ENCODE measurements at regions not wholly inside any gene's neighbourhood (a gene's known extent, or its start where the extent isn't known, plus 50 kb on each side); places are given as distances from the start of the nearest gene placed in this dataset.
"Not testable (repeated sequence)": the region's sequence is repeated elsewhere in the genome, so short reads cannot be mapped to it uniquely, and the experiment has no call there.

DNA sequence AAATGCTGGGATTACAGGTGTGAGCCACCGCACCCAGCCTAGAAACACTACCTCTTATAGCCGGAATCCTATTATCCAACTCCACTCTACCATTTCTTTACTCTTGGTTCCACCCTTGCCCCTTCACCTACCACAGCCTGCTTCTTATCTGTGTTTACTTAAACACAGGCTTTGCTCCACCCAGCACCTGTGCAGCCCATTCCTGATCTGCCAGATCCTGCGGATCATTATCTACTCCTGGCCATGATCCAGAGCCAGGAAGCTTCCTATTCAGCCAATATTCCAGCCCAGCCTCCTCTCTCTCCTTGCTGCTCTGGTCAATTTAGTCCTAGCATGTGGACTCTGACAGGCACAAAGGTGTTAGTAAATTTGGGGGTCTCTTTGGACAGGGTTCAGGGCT, 98.8 kb upstream of the MED13 start:
- intact Hi-C loops (cut with micrococcal nuclease), result no loop called here
- Mint-ChIP-seq H3K27ac (no peak overlapping the region), H3K4me1 (ENCODE audit: low read depth) (peaks cover 8% of the 10 kb centered on the region), H3K9me3 (no peaks in the 10 kb centered on the region), H3K27me3 (ENCODE audit: low read depth) (peaks cover 1% of the 10 kb centered on the region), H3K4me3 (no peak overlapping the region), H3K36me3 (ENCODE audit: low read depth) (no peaks in the 10 kb centered on the region)
- no peak for DNase-seq
- CTCF ChIA-PET, result no interaction called here

DNA sequence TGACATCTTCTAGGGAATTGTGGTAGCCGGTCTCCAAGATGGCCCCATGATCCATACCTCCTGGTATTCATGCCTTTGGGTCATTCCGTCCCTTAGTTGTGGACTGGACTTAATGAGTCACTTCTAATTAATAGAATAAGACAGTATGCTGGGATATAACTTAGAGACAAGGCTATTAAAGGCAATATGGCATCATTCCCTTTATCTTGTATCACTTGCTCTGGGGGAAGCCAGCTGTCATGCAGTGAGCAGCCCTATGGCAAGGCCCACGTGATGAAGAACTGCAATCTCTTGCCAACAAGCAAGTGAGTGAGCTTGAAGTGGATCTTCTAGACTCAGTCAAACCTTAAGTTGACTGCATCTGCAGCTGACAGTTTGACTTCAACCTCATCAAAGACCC, 97.8 kb upstream of the MED13 start:
- Mint-ChIP-seq H3K27ac (no peak overlapping the region), H3K9me3 (no peaks in the 10 kb centered on the region), H3K4me1 (ENCODE audit: low read depth) (peaks cover 8% of the 10 kb centered on the region), H3K36me3 (ENCODE audit: low read depth) (no peaks in the 10 kb centered on the region), H3K4me3 (no peak overlapping the region), H3K27me3 (ENCODE audit: low read depth) (peaks cover 2% of the 10 kb centered on the region)
- no peak for DNase-seq
- CTCF ChIA-PET, result no interaction called here
- intact Hi-C loops (cut with micrococcal nuclease), result no loop called here

DNA sequence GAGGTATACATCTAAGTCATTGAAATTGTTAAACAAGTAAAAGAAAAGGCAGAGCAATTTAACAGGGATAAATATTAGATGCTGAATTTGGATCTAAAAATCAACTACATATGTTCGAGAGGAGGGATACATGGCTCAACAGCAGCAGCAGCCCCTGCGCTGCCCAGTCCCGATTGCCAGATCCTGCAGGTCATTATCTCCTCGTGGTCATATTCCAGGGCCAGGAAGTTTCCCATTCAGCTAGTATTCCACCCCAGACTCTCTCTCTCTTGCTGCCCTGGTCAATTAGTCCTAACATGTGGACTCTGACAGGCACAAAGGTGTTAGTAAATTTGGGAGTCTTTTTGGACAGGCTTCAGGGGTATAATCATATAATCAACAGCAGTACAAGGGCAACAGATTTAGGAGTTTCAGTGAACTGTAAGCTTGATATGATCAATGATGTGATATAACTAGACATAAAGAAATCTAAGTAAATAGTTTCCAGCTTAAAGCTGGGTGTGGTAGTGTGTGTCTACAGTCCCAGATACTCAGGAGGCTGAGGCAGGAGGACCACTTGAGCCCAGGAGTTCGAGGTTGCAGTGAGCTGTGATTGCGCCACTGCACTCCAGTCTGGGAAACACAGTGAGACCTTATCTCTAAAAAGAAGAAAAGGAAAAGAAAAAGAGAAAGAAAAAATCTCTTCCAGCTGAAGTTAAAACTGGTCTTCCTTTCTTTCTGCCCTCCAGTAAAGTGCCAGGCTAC, 96.5 kb upstream of the MED13 start:
- intact Hi-C loops (cut with micrococcal nuclease), result loop anchor here (2.0 kb wide), 1 partner anchor 13 kb away; no protein-coding TSS in a partner anchor
- Mint-ChIP-seq H3K9me3 (no peaks in the 10 kb centered on the region), H3K27me3 (ENCODE audit: low read depth) (peaks cover 5% of the 10 kb centered on the region), H3K4me1 (ENCODE audit: low read depth) (peaks cover 8% of the 10 kb centered on the region), H3K36me3 (ENCODE audit: low read depth) (no peaks in the 10 kb centered on the region), H3K4me3 (no peak overlapping the region), H3K27ac (no peak overlapping the region)
- DNase-seq, result no peak
- CTCF ChIA-PET, result no interaction called here

DNA sequence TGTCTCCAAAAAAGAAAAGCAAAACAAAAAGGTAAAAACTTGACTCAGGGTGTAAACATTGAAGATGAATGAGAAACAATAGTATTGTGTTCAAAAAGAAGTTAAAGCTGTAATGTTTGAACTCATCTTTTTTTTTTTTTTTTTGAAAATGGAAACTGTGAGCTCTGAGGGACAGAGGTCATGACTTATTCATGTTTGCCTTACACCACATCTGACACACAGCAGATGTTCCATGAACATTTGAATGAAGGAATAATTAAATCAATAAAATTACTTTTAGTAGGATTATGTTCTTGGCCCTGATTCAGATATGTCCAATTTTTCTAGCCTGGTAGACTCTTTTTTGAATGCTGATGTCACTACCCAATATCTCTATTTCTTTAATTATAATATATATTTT, 95.7 kb upstream of the MED13 start:
- Mint-ChIP-seq H3K9me3 (no peaks in the 10 kb centered on the region), H3K27me3 (ENCODE audit: low read depth) (peaks cover 5% of the 10 kb centered on the region), H3K4me1 (ENCODE audit: low read depth) (peaks cover 8% of the 10 kb centered on the region), H3K36me3 (ENCODE audit: low read depth) (no peaks in the 10 kb centered on the region), H3K27ac (no peak overlapping the region), H3K4me3 (no peak overlapping the region)
- intact Hi-C loops (cut with micrococcal nuclease), result loop anchor here (2.0 kb wide), 1 partner anchor 14 kb away; no protein-coding TSS in a partner anchor
- CTCF ChIA-PET, result no interaction called here
- no peak for DNase-seq

DNA sequence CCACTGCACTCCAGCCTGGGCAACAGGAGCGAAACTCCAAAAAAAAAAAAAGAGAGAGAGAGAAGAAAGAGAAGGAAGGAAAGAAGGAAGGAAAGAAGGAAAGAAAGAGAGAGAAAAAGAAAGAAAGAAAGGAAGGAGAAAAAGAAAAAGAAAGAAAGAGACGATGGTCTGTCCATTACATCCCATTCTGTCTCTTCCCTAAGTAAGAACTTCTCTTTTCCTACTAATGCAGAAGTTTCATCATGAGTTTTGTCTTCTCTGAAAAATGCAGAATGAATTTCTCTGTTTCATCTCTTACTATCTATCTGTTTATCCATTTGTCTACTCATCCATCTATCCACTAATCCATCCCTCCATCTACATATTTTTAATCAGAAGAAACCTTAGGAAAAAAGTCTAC, 94.9 kb upstream of the MED13 start:
- intact Hi-C loops (cut with micrococcal nuclease), result loop anchor here (2.0 kb wide), 1 partner anchor 15 kb away; no protein-coding TSS in a partner anchor
- Mint-ChIP-seq H3K4me3 (no peak overlapping the region), H3K4me1 (ENCODE audit: low read depth) (peaks cover 3% of the 10 kb centered on the region), H3K36me3 (ENCODE audit: low read depth) (no peaks in the 10 kb centered on the region), H3K27me3 (ENCODE audit: low read depth) (peaks cover 5% of the 10 kb centered on the region), H3K27ac (no peak overlapping the region), H3K9me3 (no peaks in the 10 kb centered on the region)
- CTCF ChIA-PET, result no interaction called here
- DNase-seq, result no peak

DNA sequence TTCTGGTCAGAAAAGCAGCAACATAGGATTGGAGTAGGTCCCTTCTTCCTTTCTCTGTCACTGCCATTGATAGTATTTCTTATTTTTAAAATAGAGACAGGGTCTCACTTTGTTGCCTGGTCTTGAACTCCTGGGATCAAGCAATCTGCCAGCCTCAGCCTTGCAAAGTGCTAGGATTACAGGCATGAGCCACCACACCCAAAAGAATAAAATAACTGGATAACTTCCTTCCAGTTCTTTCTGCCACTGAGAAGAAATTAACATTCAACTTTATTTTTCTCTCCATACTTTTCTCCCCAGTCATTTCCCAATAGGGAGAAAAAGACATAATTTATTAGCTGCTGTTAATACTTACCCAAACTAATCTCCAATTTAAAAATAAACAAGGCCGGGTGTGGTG, 91.9 kb upstream of the MED13 start:
- H3K36me3 Mint-ChIP-seq (ENCODE audit: low read depth), result no peaks in the 10 kb centered on the region
- no peak overlapping the region for H3K27ac Mint-ChIP-seq
- CTCF ChIA-PET, result interaction anchor here (0.7 kb wide), 1 partner anchor 13 kb away, joined by 3 read pairs; no protein-coding TSS in a partner anchor
- peaks cover 5% of the 10 kb centered on the region for H3K27me3 Mint-ChIP-seq (ENCODE audit: low read depth)
- no peaks in the 10 kb centered on the region for H3K9me3 Mint-ChIP-seq
- intact Hi-C loops (cut with micrococcal nuclease), result no loop called here
- H3K4me3 Mint-ChIP-seq, result no peak overlapping the region
- no peak for DNase-seq
- H3K4me1 Mint-ChIP-seq (ENCODE audit: low read depth), result no peaks in the 10 kb centered on the region

DNA sequence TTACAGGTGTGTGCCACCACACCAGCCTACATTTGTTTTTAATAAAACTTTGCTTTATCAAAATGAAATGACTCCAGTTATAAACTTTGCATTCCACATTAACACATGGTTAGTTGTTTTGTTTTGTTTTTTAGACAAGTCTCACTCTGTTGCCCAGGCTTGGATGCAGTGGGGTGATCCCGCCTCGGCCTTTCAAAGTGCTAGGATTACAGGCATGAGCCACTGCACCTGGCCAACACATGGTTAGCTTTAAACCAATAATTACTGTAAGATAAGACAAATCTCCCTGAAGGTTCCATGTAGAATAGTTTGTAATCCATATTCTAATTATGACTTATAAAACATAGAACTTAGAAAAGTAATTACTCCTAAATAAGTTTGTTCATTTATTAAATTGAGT, 89.8 kb upstream of the MED13 start:
- Mint-ChIP-seq H3K4me3 (no peak overlapping the region), H3K9me3 (no peaks in the 10 kb centered on the region), H3K36me3 (ENCODE audit: low read depth) (no peaks in the 10 kb centered on the region), H3K4me1 (ENCODE audit: low read depth) (no peaks in the 10 kb centered on the region), H3K27ac (no peak overlapping the region), H3K27me3 (ENCODE audit: low read depth) (peaks cover 5% of the 10 kb centered on the region)
- CTCF ChIA-PET, result no interaction called here
- DNase-seq, result no peak
- intact Hi-C loops (cut with micrococcal nuclease), result no loop called here

DNA sequence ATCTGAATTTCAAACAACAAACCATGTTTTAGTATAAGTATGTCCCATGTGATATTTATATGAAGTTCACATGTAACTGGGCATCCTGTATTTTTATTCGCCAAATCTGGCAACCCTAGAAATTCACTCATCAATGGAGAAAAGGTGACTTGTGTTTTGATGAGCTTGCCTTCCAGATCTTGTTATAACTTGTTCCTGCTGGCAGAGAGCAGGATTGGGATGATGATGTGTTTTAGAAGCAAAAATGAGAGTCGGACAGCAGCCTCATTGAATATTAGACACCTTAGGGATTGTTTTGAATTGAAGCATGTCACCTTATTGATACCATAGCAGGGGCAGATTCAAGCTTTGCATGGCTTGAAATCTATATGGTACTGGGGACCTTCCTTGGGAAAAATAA, 85.4 kb upstream of the MED13 start:
- Mint-ChIP-seq H3K36me3 (ENCODE audit: low read depth) (no peaks in the 10 kb centered on the region), H3K27ac (no peak overlapping the region), H3K4me1 (ENCODE audit: low read depth) (no peaks in the 10 kb centered on the region), H3K27me3 (ENCODE audit: low read depth) (peaks cover 5% of the 10 kb centered on the region), H3K9me3 (no peaks in the 10 kb centered on the region), H3K4me3 (no peak overlapping the region)
- intact Hi-C loops (cut with micrococcal nuclease), result no loop called here
- CTCF ChIA-PET, result no interaction called here
- DNase-seq, result no peak

DNA sequence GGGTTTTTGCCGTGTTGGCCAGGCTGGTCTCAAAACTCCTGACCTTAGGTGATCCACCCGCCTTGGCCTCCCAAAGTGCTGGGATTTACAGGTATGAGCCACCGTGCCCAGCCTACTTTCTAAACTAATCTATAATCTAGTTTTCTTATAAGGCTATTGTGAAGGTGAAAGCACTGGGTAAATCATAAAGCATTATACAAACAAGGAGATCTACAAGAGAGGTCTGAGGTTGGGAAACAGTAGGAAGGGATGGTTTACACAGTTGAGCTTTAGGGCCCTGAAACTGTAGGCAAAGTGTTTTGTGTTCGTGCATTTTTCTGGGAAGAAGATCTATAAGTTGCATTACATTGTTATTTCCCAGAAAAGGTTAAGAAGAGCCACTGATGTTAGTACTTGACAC, 84.9 kb upstream of the MED13 start:
- Mint-ChIP-seq H3K36me3 (ENCODE audit: low read depth) (no peaks in the 10 kb centered on the region), H3K9me3 (no peaks in the 10 kb centered on the region)
- intact Hi-C loops (cut with micrococcal nuclease), result no loop called here

DNA sequence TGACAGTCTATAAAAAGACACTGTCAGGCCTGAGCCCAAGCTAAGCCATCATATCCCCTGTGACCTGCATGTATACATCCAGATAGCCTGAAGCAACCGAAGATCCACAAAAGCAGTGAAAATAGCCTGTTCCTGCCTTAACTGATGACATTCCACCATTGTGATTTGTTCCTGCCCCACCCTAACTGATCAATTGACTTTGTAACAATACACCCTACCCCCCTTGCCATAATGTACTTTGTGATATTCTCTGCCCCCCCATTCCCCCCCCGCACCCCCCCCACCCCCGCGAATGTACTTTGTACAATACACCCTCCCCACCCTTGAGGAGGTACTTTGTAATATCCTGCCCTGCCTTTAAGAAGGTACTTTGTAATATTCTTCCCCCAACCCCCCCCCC, 82.2 kb upstream of the MED13 start:
- CTCF ChIA-PET, result no interaction called here
- Mint-ChIP-seq H3K27ac (no peak overlapping the region), H3K36me3 (ENCODE audit: low read depth) (no peaks in the 10 kb centered on the region), H3K9me3 (no peaks in the 10 kb centered on the region), H3K4me1 (ENCODE audit: low read depth) (no peaks in the 10 kb centered on the region), H3K27me3 (ENCODE audit: low read depth) (peaks cover 5% of the 10 kb centered on the region), H3K4me3 (no peak overlapping the region)
- intact Hi-C loops (cut with micrococcal nuclease), result no loop called here
- no peak for DNase-seq

More for the DNA sequence above, 84.9 kb upstream of the MED13 start:
- CTCF ChIA-PET, result no interaction called here
- no peak overlapping the region for H3K4me3 Mint-ChIP-seq
- no peaks in the 10 kb centered on the region for H3K4me1 Mint-ChIP-seq (ENCODE audit: low read depth)
- DNase-seq, result no peak
- H3K27me3 Mint-ChIP-seq (ENCODE audit: low read depth), result peaks cover 5% of the 10 kb centered on the region
- H3K27ac Mint-ChIP-seq, result no peak overlapping the region

DNA sequence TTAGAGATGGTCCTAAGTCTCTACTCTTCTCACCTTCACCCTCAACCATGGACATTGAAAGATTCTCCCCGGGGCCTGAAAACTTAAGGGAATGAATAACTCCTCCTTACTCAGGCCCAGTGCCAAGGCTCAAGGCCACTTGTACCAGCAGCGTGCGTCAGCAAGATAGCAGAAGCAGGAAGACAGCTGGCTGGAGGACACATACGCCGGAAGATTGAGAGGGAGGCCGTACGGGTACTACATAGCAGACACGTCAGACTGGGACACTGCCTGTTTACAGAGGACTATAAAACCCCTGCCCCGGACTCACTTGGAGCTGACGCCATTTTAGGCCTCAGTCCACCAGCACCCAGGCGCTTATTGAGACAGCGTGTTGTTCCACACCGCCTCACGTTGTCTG, 75.8 kb upstream of the MED13 start:
- CTCF ChIA-PET, result no interaction called here
- Mint-ChIP-seq H3K4me3 (no peak overlapping the region), H3K4me1 (ENCODE audit: low read depth) (peaks cover 2% of the 10 kb centered on the region), H3K9me3 (no peaks in the 10 kb centered on the region), H3K27me3 (ENCODE audit: low read depth) (peaks cover 22% of the 10 kb centered on the region), H3K27ac (no peak overlapping the region), H3K36me3 (ENCODE audit: low read depth) (no peaks in the 10 kb centered on the region)
- intact Hi-C loops (cut with micrococcal nuclease), result no loop called here
- DNase-seq, result no peak

DNA sequence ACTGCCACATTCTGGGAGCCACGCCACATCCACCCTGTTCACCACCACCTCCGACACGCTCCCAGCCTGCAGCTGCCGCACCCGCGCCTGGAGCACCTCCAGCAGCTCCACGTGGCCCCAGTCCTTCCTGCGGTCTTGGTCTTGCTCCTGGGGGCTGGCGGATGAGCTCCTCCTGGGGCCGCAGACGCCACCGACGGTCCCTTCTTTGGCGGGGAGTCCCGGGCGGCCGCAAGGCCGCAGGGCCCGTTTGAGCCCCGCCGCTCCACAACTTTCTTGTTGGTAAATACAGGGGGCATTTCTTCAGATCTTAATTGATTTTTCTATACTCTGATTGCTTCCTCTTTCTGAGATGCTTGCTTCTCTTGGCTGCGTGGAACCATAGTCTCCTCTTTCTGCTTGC, 75.3 kb upstream of the MED13 start:
- Mint-ChIP-seq H3K36me3 (ENCODE audit: low read depth) (no peaks in the 10 kb centered on the region), H3K9me3 (no peaks in the 10 kb centered on the region), H3K4me3 (no peak overlapping the region), H3K27me3 (ENCODE audit: low read depth) (peaks cover 24% of the 10 kb centered on the region), H3K4me1 (ENCODE audit: low read depth) (peaks cover 2% of the 10 kb centered on the region), H3K27ac (no peak overlapping the region)
- DNase-seq, result no peak
- CTCF ChIA-PET, result no interaction called here
- intact Hi-C loops (cut with micrococcal nuclease), result no loop called here

DNA sequence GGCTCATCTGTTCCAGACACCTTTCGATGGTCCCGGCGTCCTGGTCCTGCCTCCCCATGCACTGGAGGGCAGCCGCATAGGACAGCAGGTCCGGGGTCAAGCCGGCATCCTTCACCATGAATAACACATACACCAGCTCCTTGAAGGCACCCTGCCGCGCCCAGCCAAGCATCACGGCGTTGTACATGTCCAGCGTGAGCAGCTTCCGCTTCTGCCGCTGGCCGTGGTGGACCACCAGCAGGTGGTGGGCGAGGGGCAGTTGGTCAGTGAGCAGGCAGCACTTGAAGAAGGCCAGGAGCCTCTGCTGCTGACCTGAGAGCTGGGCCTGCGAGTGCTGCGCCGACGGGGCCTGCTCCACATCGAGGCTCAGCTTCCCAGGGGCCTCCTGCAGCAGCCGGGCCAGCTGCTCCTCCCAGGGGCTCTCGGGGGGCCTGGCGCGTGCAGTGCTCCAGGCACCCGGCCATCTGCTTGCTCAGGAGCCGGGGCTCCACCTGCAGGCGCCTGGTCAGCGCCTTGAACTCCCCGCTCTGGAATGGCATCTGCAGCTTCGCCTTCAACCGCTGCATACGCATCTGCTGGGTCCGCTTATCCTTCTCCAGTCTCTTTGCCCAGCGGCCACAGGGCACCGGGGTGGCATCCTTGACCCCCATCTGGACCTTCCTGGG, 74.7 kb upstream of the MED13 start:
- CTCF ChIA-PET; DNase-seq; H3K4me1 Mint-ChIP-seq (ENCODE audit: low read depth); H3K4me3 Mint-ChIP-seq; H3K27ac Mint-ChIP-seq; H3K36me3 Mint-ChIP-seq (ENCODE audit: low read depth); H3K9me3 Mint-ChIP-seq; intact Hi-C loops (cut with micrococcal nuclease): not testable (repeated sequence)
- H3K27me3 Mint-ChIP-seq (ENCODE audit: low read depth), result peaks cover 24% of the 10 kb centered on the region
